SK-N-MC (cell line): ENCODE measurements at regions not wholly inside any gene's neighbourhood (a gene's known extent, or its start where the extent isn't known, plus 50 kb on each side); places are given as distances from the start of the nearest gene placed in this dataset.

Experiments
- EZH2 ChIP-seq: fragments of 200-600 bp; sonication (generic); IDR thresholded peaks from one replicate; pipeline ENCODE4 v1.6.1; 2017; ENCODE audit warnings: antibody characterized with exemption
- POLR2AphosphoS5 ChIP-seq: IDR thresholded peaks from 2 replicates; pipeline ENCODE4 v1.6.1; 2012; ENCODE audit warnings: mild to moderate bottlenecking, low read depth, low read length, borderline replicate concordance

DNA sequence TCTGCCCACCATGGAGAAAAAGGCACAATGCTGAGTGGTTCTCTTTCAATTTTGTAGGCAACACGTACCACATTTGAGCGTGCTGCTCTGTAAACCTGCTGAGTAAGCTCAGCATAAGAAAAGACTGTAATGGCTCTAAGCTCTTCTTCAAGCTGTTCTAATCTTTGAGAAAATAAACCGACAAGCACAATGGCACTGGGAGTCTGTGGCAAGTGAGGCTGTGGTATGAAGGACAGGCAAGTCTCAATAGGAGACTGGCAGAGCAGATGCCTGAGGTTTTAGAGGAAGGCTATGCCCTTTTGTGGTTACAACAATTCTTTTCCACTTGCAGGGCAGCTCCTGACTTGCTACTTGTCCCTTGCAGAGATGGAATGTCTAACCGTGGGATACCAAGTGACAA, 136.7 kb upstream of the EXOC2 start:
- TF ChIP-seq POLR2AphosphoS5 (no peak), EZH2 (no peak)
